Suppressor macrophage treated with lipopolysaccharide for 4 hours (primary cell): ENCODE measurements at regions not wholly inside any gene's neighbourhood (a gene's known extent, or its start where the extent isn't known, plus 50 kb on each side); places are given as distances from the start of the nearest gene placed in this dataset.

ENCODE experiments used
- DNase-seq: peaks from one replicate; pipeline ENCODE4 v3.0.0-alpha.2; 2020

DNA sequence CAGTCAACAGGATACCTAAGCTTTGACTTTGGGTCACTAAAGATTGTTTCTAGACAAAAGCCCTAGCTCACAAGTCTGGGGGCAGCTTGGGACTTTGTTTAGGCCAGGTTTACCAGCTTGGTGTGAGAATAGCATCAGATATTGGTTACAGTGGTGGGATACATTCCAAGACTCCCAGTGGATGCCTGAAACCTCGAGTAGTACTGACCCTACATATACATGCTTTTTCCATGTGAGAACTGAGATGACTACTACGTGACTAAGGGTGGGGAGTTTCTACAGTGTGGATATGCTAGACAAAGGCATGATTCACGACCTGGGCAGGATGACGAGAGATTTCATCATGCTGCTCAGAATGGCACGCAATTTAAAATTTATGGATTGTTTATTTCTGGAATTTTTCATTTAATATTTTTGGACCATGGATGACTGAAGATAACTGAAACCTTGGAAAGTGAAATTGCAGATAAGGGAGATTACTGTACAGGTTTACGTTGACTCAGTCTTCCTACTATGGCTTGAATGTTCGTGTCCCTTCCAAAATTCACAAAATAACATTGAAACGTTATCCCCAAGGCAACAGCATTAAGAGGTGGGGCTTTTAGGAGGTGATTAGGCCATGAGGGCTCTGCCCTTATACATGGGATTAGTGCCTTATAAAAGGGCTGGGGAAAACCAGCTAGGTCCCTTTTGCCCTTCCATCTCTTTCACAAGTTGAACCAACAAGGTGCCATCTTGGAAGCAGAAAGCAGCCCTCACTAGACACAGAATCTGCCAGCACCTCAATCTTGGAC is 50.2 kb upstream of the CTAGE1 start:
- DNase-seq, result no peak

DNA sequence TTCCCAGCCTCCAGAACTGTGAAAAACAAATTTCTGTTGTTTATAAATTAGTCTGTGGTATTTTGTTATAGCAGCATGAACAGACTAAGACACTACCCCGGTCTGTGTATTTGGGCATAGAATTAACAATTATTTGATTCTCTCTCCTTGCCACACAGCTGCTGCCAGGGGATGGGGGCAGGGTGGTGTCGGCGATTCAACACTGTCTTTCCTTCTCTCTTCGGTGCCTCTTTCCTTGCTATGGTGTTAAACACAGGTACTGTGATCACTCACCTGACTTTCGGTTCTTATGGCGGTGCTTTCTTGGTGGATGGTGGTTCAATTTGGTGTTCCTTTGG is 50.8 kb upstream of the CTAGE1 start:
- no peak for DNase-seq

DNA sequence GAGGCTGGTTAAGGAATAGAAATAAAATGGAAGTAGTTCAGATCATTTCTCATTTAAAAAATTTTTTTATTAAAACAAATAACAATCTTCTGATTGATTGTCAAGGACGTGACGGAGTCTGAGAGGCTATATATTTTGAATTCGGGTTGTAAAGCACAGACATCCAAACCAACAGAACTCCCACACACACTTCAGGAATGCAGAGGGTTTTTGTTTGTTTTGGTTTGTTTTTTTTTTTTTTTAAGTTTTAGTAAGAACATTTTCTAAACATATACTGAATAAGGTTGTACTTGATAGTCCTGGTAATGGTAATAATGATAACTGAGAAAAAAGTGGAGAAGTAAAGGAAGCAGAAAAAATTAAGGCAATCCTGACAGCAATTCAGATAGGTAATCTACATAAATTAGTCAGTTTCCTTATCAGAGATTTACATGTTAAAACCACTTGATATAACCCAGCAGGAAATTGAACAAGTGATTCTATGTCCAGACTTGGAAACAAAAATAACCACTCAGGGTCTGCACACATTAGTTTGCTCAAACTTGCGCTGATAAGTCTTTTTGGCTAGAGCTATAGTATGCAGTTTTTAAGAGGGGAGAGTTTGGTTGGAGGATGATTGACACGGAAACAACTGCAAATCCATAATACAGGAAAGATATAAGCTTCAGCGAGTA is 51.5 kb upstream of the CTAGE1 start:
- DNase-seq, result no peak

DNA sequence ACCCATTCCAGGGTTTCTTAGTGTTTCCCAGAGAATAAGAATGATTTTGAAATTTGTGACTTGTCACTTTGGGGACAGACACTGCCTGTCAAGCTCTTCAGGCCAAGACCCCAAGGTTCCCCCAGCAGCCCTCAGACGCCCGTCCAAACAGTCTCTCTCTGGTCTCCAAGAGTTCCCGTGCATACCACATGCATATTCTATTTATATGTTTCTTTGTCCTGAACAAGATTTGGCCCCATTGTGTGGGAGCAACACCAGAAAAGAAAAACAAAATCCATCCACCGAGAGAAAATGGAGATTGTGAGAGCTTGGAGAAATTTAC is 52.2 kb upstream of the CTAGE1 start:
- DNase-seq, result no peak

DNA sequence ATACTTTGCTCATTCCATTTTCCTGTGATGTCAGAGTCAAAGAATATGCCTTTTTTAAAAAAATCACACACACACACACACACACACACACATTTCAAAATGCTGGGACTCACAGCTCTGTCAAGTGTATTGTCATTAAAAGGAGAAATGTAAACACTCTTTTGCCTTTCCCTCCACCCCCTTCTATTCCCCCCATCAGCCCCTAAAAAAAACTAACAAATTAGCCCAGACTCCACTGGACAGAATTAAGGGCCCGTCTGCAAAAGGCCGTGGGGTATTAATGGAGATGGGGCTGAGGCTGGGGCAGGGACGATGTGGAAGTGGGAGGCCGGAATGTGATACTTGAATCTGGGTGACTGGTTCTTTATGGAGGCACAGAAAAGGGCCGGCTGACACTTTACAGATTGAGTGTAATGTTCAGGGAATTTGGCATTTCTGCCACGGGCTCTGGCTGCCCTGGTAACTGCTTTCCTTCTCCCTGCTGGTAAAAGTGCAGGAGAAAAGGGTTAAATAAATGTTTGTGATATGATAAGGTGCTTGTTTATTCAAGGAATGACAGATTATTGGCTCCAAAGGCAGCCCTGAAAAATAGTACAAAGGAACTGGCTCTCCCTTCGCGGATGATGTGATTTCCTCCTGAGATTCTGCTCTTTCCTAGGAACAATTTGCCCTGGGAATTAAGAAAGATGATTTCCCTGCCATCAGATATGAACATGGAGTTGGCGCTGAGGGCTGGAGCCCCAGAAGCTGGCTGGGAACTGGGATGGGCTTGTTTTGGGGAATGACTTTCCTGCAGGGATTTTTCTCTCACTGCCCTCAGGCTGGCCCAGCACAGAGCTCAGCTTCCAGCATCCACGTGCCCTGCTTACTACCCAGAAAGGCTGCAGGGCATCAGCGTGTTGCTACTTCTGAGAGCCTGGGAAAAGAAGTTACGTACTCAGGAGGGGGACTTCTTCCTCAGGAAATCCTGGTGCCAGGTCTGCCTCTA is 52.8 kb upstream of the CTAGE1 start:
- no peak for DNase-seq

DNA sequence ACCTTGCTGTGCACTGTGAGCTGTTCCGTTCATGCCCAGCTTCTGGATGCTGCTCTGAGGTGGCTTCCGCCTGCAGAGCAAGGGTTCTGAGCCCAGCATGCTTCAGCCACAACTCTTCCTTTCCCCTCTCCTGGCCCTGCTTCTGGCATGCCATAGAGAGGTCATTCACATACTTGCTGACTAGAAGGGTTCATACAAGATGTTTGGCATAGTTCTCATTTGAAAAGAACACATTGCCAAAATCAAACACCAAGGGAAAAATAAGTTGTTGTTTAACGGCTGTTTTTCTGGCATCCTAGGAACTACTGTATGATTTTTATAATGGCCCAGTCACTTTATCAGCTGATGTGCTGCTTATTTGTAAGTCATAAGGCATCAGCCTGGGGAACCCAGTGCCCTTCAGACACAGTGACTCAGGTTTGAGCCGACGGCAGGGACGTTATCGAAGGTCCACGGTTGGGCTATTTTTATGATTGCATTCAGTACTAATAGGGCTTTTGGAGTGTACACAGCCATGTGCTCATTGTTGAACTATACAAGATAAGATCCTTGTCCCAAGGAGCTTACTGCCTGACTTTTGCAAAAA is 53.9 kb upstream of the CTAGE1 start:
- no peak for DNase-seq

DNA sequence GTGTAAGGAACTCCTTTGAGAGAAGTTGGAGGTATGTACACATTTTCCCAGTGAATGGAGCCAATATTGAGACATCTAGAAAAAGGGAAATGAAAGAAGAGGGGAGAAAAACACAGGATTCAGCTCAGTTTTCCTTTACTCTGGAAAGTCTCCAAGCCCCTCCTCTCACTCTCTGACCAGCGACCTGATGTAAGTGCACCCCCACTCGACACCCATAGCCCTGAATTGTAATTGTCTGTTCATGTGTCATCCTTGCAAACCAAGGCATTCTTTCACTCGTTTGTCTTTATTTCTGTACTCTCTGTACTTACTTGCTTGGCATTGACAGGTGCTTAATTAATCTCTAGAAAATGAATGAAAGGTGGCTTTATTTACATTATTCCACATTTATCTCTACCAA is 55.7 kb upstream of the CTAGE1 start:
- no peak for DNase-seq

DNA sequence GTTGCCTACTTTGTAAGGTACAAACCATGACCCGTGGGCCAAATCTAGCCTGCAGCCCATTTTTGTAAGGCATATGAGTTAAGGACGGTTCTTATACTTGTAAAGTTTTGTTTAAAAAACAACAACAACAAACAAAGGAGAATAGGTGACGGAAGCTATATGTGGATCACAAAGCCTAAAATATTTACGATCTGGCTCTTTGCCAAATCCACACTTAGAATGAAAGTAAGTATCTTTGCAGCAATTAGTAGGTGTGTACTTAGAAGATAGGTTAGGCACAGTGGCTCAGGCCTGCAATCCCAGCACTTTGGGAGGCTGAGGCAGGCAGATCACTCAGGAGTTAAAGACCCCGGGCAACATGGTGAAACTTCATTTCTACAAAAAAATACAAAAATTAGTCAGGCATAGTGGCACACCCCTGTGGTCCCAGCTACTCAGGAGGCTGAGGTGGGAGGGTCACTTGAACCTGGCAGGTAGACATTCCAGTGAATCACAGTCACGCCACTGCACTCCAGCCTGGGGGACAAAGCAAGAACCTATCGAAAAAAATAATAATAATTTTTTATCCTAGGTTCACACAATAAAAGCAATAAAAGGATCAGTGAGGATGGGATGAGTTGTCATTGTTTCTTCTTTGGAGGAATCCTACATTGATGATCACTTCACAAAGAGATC is 57.8 kb upstream of the CTAGE1 start:
- DNase-seq, result no peak

DNA sequence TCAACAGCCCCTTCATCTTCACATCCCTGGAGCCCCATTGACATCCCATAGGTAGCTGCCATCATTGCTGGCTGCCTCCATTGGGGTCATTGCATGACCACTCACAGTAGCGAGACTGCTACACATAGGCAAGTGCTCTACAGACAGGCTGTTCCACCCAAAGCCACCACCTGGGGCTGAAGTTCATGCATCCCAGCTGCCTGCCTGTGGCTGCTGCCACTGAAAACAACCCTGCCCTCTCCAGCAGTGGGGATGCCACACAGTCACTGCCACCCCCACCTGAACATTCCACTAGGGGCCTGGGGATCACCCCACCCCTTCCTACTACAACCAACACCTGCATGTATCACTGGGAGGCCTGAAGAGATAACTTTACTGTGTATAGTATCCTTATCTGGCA is 59.5 kb upstream of the CTAGE1 start:
- DNase-seq, result no peak

DNA sequence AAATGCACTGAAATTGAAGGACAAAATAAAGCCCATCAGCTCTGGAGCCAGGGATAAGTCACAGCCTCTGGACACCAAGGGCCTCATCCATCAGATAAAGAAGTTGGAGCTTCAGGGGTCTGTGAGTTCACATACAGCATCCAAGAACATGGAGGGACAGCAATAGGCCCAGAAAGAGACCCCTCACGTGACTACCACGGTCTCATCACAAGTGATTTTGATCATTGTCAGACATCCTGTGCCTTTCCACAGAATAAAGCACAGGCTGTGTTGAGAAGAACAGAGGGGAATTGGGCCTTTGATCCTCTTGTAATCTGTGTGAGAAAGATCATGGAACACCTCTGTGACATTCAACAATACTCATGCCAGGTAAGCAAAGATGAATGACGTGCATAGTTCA is 65.2 kb upstream of the CTAGE1 start:
- DNase-seq, result no peak

DNA sequence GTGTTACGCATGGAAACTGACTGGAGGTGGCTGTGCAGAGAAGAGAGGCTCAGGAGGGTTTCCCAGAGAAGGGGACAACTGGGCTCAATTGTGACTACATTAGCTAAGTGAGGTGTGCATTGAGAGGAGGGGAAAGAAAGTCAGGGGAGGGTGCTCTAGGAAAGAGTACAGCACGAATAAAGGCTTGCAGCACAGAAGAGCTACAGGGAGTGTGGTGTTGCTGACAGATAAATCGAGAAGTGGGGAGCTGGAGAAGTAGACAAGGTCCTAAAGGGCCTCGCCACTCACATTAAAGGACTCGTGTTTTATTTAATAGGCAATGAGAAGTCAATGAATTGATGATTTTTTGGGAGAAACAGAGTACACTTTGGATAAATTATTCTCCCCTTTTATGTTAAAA is 65.7 kb upstream of the CTAGE1 start:
- DNase-seq, result no peak

DNA sequence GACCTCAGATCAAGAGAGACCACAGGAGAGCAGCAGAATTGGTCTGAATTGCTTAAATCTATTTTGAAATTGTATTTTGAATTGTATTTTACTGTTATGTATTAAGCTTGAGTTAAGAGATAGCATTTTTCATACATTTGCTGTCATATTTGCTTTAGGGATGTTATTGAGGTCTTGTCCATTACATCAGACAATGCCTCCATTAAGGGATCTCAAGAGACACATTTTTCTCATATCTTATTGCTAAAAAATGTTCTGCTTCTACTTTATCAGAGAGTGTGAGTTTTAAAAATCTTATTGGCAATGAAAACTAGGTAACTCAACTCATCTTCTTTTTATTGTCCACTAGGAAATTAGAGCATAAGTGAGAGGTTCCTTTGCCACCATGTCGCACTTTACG is 66.8 kb upstream of the CTAGE1 start:
- DNase-seq, result no peak

DNA sequence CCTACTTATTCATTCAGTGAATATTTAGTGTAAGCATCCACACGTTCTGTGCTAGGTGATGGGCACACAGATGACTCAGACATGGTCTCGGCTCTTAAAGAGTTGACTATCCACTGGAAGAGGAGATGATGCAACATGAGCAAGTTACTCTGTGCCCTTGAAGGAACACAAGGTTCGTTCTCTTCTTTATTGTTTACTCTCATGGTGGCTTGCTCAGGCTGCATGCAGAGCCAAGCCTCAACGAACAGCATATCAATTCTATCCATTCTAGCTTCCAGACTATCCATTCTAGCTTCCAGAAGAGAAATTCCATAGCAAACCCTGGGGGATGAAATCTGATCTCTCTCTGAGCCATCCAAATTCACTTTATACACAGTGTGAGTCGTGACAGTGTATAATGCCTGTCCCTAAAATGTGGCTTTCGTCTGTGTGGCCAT is 68.1 kb upstream of the CTAGE1 start:
- DNase-seq, result no peak

DNA sequence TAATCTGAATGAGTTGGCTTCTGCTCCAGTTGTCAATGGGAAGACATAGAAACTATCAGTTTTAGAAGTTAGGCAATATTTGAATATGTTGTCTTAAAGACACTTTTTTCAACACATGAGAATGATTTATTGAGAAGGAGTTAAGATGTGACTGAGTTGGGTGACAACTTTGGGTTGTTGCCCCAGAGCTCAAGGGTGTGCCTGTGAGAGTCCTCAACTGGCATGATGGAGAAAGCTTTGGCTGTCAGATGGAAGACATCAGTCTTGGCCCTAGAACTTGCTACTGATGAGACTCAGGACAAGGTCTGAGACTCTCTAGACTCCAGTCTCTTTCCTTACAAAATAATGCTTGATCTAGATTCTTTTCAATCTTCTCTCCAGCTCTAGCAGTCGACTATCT is 69.0 kb upstream of the CTAGE1 start:
- DNase-seq, result no peak

DNA sequence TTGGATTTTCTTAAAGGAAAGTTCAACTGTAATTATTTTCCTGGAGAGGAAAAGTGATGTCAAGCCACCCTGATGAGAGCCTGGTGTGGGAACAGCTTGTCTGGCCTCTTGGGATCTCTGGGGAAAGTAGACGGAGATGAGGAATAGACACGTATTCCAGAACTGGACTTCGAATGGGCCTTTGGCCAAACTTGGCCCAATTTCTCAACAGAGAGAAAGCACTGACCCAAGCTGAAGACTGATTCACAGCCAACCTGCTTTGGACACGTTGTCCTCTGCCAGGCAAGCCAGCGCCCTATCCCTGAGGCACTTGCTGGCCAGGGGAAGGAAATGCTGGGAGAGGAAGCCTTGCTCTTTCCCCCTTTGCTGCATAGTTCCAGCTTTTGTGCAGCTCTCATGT is 70.8 kb upstream of the CTAGE1 start:
- no peak for DNase-seq

DNA sequence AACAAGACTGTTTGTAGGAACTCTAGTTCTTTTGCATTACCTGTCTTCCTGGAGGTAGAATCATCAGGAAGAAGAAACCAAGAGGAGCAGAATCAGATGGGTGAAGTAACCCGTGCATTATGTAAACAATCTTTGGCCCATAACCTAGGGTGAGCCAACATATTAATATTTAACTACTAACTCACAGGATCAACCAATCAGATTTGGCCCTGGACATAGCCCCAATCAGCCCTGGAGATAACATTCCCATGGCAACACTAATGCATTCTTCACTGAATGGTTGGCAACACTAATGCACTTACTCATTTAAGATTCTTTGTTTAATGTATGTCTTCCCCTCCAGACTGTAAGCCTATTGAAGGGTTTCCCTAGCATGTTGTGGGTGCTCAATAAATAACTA is 72.0 kb upstream of the CTAGE1 start:
- DNase-seq, result no peak

DNA sequence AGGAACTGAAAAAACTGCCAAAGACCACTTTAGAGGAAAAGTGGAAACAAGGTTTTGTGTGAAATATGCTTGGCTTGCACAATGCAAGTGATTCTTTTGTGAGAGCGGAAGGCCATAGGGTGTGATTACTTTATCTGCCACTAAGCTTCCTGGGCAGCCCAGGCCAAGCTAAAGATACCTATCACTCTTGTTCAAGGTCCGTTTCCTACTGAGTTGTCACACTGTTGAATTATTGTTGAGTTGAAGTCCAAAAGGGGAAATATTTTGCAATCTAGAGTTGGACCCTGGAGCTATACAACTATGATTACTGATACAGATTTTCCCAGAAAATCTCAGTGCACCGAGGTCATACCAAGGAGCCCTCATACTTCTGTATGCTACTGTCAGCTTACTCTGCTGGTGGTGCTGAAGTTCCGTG is 72.7 kb upstream of the CTAGE1 start:
- DNase-seq, result no peak

DNA sequence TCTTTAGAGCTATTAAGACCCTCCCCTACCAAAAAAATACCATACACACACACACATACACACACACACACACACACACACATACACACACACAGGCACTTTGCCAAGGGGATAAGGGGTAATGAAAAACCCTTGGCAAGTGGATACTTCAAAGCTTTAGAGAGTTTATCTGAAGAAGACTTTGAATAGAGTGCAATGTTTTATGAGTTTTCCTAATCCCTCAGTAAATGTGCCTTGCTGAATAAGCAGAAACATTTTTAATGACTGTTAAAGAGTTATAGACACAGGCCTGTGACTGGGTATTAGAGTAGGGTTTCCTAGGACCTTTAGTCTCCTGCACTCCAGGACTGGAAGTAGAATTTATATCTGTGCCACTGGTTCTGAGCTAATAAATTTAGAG is 75.5 kb upstream of the CTAGE1 start:
- DNase-seq, result no peak

DNA sequence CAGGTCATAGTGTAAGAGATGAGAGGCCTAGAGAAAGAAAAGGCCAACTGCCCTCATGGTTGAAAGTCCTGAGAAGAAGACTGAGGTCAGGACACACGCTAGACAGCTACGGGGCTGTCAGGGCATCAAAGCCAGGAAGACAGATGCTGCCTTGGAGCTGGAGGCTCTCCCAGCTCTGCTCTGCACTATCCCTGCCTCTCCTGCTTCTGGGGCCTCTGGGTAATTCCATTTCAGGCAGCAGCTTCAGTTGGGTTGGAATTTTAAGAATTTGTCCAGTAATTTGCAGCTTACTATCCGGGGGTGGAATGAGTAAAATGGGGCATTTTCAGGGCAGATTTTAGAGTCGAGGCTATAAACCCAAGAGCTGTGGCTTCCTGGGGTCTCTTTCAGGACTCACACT is 76.2 kb upstream of the CTAGE1 start:
- DNase-seq, result no peak

DNA sequence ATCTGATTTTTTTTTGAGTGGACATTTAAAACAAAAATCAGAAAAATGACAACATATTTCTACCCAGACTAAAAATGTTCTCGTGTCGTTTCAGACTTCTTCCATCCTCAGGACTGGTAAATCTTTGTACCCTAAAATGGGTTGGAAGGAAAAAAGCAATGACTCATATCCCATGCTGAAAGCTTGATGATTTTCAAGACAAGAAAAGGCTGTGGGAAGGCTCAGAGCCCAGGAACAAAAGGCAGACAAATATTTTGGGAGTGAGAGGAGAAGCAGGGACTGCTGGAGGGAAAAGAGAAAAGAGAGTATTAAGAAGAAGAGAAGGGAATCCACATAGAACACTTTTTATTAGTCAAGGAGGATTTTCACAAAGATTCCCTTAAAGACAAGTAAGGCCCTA is 77.1 kb upstream of the CTAGE1 start:
- no peak for DNase-seq

DNA sequence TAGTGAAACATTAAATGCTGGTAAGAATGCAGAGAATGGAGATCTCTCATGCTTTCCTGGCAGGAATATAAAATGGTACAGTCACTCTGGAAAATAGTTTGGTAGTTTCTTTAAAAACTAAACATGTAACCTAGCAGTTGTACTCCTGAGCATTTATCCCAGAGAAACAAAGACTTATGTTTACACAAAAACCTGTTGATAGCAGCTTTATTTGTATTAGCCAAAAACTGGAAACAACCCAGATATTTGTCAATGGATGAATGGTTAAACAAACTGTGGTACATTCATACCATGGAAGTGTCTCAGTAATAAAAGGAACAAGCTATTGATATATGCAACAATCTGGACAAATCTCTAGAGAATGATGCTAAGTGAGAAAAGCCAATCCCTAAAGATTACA is 81.7 kb upstream of the CTAGE1 start:
- DNase-seq, result no peak

DNA sequence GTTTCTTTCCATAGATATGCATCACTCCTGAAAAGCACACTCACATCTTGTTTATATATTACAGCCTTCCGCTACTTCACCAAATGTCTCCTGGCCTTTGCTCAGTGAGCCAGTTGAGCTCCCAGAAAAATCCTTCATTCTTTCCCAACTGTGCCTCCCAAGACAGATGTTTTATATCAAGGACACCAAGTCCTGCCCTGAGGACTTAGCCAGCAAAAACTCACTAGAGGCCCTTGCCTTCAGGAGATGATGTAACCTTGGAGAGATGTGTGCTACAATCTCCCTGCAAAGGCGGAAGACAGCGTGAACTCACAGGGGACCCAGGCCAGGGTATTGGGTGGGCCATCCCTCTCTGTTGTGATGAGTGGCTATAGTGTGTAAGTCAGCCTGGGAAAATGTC is 86.1 kb upstream of the CTAGE1 start:
- no peak for DNase-seq
